ENCODE measurements at regions not wholly inside any gene's neighbourhood (a gene's known extent, or its start where the extent isn't known, plus 50 kb on each side); places are given as distances from the start of the nearest gene placed in this dataset.
"Not testable (repeated sequence)": the region's sequence is repeated elsewhere in the genome, so short reads cannot be mapped to it uniquely, and the experiment has no call there.

DNA sequence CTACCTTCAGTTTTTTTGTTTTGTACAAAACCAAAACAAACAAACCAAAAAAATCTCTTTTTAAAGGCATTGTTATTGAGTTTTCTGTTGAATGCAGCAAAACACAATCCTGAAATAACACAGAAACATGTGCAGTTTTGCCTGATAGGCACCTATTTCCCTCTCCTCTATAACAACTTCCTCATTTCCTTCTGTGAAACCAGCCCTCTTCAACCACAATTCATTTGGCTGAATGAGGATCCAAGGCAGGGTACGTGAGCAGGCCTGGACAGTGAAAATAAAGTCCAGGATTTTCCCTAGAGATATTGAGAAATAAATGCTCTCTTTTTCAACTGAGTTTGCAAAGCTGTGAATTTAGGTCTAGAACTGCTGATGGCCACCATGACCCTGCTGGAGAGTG, 134.8 kb upstream of the LARP1 start:
- DNase-seq (ENCODE audit: low read depth): no peak

DNA sequence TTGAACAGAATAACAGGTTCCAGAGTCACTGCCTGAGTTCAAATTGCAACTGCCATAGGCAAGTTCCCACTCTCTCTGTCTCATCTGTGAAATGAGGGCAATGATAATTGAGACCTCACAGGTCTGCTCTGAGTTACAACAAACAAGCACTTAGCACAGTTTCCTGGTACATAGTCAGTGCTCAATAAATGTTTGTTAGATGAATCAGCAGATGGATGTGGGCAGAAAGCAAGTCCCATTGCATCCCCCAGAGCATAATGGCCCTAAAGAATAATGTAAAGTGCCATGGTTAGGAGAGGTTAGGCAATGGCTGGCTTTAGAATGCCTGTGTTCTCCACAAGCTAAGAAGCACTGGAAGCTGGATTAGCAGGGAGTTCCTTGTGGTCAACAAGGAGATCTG, 136.5 kb upstream of the LARP1 start:
- peak; percentile 22 for DNase-seq (ENCODE audit: low read depth)

DNA sequence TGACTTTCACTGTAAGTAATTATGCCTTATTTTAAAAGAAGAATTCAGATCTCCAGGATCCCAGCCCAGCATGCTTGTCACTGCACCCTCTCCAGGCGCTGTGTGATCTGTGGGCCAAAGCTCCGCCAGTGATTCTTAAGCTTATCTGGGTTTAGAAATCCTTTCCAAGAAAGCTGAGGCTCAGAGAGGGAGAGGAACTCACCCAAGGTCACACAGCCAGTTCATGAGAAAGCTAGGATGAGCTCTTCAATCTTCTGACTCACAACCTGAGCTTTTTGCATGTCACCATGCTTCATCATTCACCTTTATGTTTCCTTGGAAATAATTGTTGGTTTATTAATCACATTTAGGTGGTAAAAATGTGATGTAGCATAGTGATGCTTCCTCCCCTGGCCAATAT, 136.6 kb upstream of the HAND1 start:
- DNase-seq (ENCODE audit: low read depth): no peak

DNA sequence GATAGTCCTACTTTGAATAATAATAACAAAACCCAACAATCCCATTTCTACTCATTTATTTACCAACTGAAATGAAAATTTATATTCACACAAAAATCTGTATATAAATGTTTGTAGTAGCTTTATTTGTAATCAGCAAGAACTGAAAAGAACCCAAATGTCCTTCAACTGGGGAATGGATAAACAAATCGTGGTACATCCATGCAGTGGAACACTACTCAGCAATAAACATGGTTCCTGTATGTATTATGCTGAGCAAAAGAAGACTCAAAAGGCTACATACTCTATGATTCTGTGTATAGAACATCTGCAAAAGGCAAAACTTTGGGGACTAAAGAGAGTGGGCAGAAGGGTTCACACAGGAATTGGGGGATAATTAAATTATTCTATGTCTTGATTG, 136.1 kb upstream of the HAND1 start:
- no peak for DNase-seq (ENCODE audit: low read depth)

DNA sequence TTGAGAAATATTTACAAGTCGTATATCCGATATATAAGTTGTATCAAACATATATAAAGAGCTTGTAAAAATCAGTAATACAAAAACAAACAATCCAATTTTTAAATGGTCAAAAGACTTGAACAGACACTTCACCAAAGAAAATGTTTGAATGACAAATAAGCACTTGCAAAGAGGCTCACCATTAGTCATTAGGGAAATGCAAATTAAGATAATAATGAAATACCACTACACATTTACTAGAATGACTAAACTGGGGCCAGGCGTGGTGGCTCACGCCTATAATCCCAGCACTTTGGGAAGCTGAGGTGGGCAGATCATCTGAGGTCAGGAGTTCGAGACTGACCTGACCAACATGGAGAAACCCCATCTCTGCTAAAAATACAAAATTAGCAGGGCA, 134.6 kb upstream of the HAND1 start:
- no peak for DNase-seq (ENCODE audit: low read depth)

DNA sequence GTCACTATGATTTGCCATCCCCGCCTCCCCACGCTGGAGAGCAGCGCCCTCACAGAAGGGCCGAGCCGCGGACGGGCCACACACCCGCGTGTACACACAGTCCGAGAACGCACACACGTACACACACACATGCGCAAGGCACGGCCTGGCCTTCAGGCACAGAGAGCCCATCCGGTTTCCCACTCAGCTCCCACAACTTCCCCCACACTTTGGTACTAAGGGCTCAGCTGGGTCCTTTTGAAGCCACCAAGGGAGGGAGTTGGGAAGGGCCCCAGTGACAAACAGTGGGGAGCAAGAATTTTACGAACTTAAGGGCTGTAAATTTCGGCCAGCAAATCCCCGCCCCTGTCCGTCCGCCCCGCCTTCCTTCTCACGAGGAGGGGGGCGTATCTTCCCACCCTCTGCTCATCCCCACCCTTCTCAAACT, 133.3 kb upstream of the HAND1 start:
- no peak for DNase-seq (ENCODE audit: low read depth)

DNA sequence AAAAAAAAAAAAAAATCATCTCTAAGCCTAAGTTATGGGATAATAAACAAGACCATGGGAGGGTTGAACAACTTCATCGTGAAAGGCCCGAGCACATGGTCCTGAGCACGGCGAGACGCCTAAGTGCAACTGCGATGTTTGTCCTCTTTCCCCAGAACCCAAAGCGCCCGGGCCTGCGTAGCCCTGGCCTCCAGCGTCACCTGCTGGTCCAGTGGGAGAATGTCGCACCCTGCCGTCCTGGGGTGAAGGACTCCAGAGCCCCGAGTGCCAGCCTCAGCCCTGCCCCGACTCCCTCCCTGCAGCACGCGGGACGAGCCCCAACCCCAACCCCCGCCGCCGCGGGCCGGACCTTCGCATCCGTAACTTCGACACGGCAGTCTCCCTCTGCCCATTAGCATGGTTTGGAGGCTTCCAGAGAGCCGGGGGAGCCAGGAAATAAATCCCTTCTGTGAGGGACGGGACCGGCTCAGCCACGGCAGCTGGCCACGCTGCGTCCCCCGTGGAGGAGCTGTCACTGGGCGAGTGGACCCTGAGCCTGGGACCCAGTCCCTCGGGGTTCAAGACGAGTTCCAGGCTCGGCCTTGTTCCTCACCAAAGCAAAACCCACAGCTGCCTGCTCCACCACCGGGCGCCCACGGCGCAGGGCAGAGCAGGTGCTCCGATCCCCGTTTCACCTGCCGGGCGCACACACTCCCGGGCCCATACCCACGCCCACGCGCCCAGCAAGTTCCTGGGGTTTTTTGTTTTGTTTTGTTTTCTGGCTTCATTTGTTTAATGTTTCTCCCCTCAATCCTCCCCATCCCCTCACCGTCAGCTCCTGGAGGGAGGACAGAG, 132.5 kb upstream of the HAND1 start:
- peak; percentile 63 for DNase-seq (ENCODE audit: low read depth)

DNA sequence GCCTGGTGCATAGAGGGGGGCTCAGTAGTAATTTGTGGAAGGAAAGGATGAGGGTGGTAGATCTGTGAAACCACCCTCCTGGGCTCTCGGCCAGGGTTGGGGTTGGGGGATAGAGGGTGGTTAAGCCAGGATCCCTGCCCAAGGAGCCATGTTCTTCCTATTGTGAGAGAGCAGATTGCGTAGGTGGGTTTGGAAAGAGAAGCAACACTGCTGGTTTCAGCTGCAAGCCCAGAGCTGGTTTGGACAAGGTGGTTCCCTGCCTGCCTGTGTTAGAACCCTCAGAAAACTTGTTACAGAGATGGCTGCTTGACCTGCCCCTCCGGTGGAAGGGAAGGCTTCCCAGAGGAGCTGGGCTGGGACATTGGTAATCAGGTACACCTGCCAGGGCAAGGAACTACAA, 131.2 kb upstream of the HAND1 start:
- DNase-seq (ENCODE audit: low read depth): no peak

DNA sequence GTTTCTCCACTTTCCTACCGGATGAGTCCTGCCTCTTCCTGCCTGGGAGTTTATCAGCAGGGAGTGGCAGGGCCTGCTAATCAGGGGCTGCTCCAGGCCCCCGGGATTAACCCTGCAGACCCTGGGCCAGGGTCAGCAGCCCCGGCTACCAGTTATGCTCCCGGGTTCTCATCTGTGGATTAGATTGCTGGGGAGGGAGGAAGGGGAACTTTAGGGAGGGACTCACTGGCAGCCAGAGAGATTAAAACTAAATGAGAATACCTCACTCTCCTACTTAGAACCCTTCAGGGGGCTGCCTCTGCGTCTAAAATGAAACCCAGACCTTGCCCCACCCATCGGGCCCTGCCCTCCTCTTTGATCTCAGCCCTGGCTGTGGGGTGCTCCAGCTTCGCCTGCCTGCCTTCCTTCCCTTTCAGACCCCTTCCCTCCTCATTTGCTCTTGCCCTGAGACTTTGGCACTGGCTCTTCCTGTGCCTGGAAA, 130.5 kb upstream of the HAND1 start:
- no peak for DNase-seq (ENCODE audit: low read depth)

DNA sequence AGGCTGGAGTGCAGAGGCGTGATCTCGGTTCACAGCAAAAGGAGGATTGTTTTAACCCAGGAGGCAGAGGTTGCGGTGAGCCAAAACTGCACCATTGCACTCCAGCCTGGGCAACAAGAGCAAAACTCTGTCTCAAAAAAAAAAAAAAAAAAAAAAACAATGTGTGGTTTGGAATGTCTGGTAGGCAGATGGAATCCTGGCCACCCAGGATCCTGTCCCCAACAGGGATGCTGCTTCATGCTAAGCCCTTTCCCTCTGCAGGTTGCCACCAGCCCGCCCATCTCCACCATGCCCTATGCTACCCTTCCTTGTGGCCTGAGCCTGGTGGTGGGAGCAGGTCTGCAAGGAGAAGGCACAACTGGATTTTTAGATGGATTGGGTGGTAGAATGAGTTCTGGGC, 129.7 kb upstream of the HAND1 start:
- no peak for DNase-seq (ENCODE audit: low read depth)

DNA sequence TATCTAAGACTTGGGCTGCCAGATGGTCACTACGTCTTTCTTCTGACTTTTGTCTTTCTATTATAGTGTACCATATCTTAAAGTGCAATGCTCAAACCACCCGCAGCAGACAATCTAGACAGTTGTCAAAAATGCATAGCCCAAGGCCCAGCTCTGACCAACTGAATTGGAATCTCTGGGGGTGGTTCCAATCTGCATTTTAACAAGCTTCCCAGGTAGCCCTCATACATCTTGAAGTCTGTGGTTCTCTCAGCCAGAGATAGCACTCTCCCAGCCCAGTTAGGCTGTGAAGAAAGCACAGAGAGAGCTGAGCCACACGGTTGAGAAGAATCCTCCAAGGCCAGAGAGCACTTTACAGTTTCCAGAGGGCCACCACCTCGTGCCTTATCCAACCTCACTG, 128.2 kb upstream of the HAND1 start:
- no peak for DNase-seq (ENCODE audit: low read depth)

DNA sequence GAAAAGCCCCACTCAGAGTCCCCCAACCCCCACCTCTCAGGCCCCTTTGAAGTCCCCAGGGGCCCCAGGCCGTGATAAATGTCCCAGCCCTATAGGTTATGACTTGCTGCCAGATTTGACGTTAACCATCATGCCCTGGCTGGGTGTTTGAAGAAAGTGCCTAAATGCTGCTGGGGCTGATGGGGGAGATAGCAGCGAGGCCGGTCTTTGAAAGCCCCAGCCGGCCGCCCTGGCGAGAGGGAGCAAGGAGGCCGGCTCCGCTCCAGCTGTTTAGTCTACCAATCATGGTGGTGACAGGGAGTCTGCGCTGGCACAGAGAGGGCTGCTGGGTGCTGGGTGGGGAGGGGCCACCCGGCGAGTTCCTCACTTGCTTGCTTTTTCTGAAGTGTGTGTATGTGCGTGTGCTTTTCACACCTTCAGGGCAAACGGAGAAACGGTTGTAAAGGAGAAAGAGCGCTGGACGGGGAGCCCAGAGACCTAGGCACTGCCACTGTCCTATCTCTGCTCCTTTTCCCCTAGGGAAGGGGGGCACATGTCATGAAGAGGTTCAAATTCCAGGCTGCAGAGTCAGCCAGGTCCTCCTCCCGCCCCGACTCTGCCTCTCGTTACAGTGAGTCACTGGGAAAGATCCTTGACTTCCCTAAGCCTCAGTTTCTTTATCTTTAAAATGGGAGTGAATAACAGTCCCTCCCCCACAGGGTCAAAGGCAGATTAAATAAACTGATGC, 126.1 kb upstream of the HAND1 start:
- DNase-seq (ENCODE audit: low read depth): peak; percentile 53

DNA sequence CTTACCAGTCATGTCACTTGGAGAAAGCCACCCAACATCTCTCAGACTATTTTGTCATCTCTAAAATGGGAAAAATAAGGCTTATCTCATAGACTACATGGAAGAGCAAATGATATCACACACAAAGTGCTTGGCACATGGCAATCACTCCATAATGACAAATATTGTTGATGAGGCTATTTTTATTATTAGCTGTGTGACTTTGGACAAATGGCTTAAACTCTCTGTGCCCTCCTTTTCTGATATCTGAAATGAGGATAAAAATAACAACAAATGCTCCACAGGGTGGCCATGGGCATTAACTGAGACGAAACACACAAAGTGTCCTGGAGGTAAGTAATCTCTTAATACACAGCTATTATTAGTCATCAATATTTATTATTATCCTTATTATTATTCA, 125.5 kb upstream of the HAND1 start:
- DNase-seq (ENCODE audit: low read depth): no peak

DNA sequence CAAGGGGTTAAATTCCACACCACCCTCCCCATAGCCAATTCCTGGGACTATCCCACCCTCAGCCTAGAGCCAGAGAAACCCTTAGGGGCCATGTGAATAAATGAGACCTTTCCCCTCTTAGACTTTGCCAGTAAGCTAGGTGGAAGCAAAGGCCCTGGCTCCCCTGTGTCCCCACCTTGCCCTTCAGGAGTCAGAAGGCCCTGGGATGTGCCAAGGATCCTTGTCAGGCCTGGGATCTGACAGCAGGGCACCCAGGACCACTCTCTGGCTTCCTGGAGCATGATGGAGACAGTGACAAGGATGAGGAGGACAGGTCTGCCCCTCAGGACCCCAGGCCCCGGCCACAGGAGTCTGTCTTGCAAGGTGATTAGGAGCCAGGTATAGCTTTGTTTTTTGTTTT, 125.0 kb upstream of the HAND1 start:
- DNase-seq (ENCODE audit: low read depth): no peak

DNA sequence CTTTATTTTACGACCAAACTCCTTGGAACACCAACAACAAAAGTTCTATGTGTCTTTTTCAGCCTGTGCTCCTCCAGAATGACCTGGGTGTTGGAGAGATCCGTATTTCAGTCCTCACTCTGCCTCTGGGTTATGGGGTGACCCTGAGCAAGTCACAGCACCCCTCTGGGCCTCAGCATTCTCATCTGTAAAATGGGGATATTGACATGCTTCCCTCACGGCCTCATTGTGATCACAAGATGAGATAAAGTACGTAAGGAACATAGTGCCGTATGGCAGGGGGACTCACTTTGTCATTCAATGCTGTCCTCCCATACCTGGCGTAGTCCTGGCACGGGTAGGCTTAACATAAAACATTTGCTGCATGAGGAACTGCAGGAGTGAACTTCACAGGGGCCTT, 123.0 kb upstream of the HAND1 start:
- no peak for DNase-seq (ENCODE audit: low read depth)

DNA sequence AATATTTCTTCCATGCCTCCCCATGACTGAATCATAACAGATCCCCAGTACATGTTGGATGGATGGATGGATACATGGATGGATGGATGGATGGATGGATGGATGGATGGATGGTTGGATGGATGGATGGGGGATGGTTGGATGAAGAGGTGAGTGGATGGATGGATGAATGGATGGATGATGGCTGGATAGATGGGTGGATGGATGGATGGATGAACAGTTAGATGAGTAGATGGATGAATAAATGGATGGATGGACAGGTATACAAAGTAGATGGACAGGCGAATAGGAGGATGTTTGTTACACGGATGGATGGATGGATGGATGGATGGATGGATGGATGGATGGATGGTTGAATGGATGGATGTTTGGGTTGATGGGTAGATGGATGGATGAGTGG, 120.0 kb upstream of the HAND1 start:
- DNase-seq (ENCODE audit: low read depth): no peak

DNA sequence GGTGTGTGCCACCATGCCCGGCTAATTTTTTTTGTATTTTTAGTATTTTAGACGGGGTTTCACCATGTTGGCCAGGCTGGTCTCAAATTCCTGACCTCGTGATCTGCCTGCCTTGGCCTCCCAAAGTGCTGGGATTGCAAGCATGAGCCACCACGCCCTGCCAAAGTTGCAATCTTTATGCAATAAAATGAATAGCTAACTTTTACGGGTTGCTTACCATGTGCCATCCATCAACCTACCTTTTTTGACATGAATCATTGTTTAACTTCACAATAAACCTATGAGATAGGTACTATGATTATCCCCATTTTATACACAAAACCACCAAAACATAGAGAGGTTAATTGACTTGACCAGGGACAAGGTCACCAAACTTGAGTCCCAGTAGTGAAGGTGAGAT, 118.8 kb upstream of the HAND1 start:
- DNase-seq (ENCODE audit: low read depth): not testable (repeated sequence)

DNA sequence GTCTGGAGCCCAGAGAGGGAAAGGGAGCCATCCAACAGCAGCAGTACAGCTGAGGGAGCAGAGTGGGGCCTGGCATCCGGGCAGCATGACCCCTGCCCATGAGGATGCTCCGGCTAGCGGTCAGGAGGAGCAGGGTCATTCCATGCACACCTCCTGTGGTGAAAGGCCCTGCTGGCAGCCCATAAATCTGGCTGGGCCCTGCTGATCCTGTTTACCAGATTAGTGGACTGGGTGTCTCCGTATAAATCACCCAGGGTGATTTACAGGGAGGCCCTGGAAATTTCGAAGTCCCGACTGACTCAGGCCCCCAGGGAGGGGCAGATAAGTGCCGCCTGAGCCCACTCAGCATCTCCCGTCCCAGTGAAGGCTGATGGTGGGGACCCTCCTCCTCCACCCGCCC, 117.6 kb upstream of the HAND1 start:
- no peak for DNase-seq (ENCODE audit: low read depth)

DNA sequence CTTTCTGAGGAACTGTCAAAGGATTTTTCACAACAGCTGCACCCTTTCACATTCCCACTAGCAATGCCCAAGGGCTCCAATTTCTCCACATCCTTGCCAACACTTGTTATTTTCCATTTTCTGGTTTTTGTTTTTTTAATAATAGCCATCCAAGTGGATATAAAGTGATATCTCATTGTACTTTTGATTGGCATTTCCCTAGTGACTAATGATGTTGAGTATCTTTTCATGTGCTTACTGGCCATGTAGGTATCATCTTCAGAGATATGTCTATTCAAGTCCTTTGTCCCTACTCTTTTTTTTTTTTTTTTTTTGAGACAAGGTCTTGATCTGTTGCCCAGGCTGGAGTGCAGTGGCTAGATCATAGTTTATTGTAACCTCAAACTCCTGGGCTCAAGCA, 115.8 kb upstream of the HAND1 start:
- DNase-seq (ENCODE audit: low read depth): no peak

DNA sequence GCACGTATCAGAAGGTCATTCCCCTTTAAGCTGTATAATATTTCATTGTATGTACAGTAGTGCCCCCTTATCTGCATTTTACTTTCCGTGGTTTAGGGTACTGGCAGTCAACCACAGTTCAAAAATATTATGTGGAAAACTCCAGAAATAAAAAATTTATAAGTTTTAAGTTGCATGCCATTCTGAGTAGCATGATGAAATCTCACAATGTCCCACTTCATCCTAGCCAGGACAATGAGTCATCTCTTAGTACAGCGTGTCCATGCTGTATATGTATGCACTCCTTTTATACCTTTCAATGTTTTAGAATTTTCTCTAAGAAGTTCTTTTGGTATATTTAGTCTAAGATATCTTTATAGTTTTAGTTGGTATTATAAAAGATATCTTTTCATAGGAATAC, 115.0 kb upstream of the HAND1 start:
- peak; percentile 28 for DNase-seq (ENCODE audit: low read depth)

DNA sequence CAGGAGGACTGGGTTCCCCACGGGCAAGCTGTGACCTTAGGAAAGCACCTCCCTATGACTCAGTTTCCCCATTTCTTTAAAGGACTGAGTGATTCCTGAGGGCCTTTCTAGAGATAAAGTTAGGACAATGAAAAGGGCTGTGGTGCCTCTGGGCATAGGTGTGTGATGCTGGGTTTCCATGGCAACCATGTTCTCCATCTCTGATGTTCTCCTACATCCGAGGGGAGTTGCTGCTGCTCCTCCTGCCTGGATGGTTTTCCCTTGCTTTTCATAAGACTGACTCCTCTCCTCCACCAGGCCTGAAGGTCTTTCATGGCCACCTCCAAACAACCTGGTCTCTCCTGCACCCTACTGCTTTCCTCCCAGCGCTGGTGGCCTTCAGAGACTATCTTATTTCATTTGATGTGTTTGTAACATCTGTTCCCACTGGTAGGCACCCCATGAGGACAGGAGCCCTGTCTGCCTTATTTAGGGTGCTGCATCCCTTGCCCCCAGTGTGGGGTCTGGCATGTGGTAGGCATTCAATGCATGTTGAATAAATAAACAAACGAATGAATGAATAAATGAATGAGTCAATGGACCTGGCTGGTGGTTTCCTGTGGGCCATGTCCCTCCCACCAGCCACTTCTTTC, 112.2 kb upstream of the HAND1 start:
- no peak for DNase-seq (ENCODE audit: low read depth)

DNA sequence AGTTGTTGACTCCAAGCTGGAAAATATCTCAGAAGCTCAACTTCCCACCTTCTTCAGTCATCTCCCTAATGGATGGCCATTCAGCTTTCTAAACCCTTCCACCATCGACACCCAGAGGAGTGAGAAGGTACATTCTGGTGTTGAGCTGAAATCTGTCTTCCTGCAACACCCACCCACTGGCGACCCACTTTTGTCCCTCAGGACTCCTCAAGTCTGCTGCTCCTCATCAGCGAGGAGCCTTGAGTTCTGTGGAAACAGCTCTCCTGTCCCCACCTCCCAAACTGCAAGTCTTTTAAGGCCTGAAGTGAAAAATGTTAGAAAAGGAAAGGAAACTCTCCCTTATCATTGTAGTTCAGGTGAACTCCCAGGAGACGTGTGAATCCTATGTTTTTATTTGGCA, 111.5 kb upstream of the HAND1 start:
- no peak for DNase-seq (ENCODE audit: low read depth)
